Large intestine (tissue), 3 donors: ENCODE measurements at regions not wholly inside any gene's neighbourhood (a gene's known extent, or its start where the extent isn't known, plus 50 kb on each side); places are given as distances from the start of the nearest gene placed in this dataset.

Experiments
- DNase-seq, 2 donors: peaks; one replicate each; pipeline versions ENCODE4 v3.0.0 to v3.0.0-alpha.2; 2013
- H3K27ac ChIP-seq: one replicate; pipeline ENCODE4 v1.5.1; 2013; ENCODE audit warnings: low read length
- H3K27me3 ChIP-seq: 2 replicates; pipeline ENCODE4 v1.6.1; 2013; ENCODE audit warnings: low read length; ENCODE audit not compliant: control insufficient read depth, insufficient read depth
- H3K36me3 ChIP-seq: 2 replicates; pipeline ENCODE4 v1.6.1; 2013; ENCODE audit warnings: low read length; ENCODE audit not compliant: control insufficient read depth, insufficient read depth
- H3K4me1 ChIP-seq: one replicate; pipeline ENCODE4 v1.6.1; 2013; ENCODE audit warnings: low read length; ENCODE audit not compliant: control insufficient read depth, insufficient read depth
- H3K4me3 ChIP-seq: one replicate; pipeline ENCODE4 v1.5.1; 2013; ENCODE audit warnings: low read length
- H3K9me3 ChIP-seq: one replicate; pipeline ENCODE4 v1.6.1; 2013; ENCODE audit warnings: mild to moderate bottlenecking, low read depth, low read length, moderate library complexity; ENCODE audit not compliant: control insufficient read depth
- WGBS: methylation state at CpG from one replicate; pipeline ENCODE4 v1.1.5; 2013; ENCODE audit warnings: low lambda C conversion rate; ENCODE audit not compliant: insufficient coverage; 5-methylcytosine and 5-hydroxymethylcytosine counted together

GRCh38 chr7:47045207-47046051 is 536.5 kb downstream of the TNS3 start:
- no peaks in the 10 kb centered on the region for H3K4me1 ChIP-seq
- no peaks in the 10 kb centered on the region for H3K27me3 ChIP-seq
- H3K9me3 ChIP-seq, result no peaks in the 10 kb centered on the region
- 40% methylated on average over 1 of the region's 11 CpGs for WGBS
- H3K36me3 ChIP-seq, result no peaks in the 10 kb centered on the region
- no peak for DNase-seq
- H3K4me3 ChIP-seq, result no peak overlapping the region
- H3K27ac ChIP-seq, result no peak overlapping the region

DNA sequence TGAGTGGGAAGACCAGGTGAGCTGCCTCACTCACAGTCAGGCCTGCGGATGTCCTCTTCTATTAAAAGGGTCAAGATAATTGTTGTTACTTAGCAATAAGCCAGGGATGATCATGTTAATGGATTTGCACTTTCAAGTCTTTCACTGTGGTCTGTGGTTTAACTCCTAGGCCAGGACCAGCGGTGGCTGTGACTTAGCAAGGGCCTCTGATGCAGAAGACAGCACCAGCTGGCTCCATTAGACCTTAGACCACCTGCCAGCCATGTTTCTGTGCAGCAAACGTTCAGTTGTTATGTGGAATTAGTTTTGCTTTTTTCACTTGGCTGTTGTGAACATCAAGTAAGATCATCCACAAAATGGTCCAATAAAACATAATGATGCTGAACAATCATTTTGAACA is 537.3 kb downstream of the TNS3 start:
- Histone ChIP-seq H3K27ac (no peak overlapping the region), H3K4me3 (no peak overlapping the region), H3K9me3 (no peaks in the 10 kb centered on the region), H3K4me1 (no peaks in the 10 kb centered on the region), H3K36me3 (no peaks in the 10 kb centered on the region), H3K27me3 (no peaks in the 10 kb centered on the region)
- no CpG with 5 or more reads among the region's 3 CpGs for WGBS
- DNase-seq, result no peak

- Histone ChIP-seq H3K4me3 (no peak overlapping the region), H3K4me1 (no peaks in the 10 kb centered on the region), H3K9me3 (no peaks in the 10 kb centered on the region), H3K27me3 (no peaks in the 10 kb centered on the region), H3K27ac (no peak overlapping the region), H3K36me3 (no peaks in the 10 kb centered on the region)
- DNase-seq, result no peak
- no CpG with 5 or more reads among the region's 2 CpGs for WGBS
Measured at GRCh38 chr7:47043304-47043703, 538.6 kb downstream of the TNS3 start.

DNA sequence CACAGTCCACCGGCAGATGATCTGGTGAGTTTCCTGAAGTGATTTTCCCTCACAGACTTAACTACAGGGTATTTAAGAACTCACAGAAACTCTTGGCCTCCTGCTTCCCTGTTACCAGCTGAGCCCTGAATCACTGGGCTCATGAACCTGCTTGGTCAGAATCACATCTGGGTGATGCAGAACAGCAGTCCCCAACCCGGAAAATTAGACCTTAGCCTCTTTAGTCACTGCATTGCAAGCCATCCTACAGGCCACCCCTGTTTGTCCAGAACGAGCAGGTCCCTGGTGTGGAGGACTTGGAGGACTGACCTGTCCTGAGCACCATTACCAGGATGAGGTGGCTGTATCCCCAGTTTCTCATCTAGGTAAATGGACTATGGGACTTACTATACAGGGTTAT is 539.2 kb downstream of the TNS3 start:
- DNase-seq, result no peak
- no peaks in the 10 kb centered on the region for H3K4me1 ChIP-seq
- no peak overlapping the region for H3K27ac ChIP-seq
- no peaks in the 10 kb centered on the region for H3K9me3 ChIP-seq
- no CpG with 5 or more reads among the region's 3 CpGs for WGBS
- H3K4me3 ChIP-seq, result no peak overlapping the region
- H3K36me3 ChIP-seq, result no peaks in the 10 kb centered on the region
- H3K27me3 ChIP-seq, result no peaks in the 10 kb centered on the region

GRCh38 chr7:47040795-47041347 is 541.0 kb downstream of the TNS3 start:
- Histone ChIP-seq H3K9me3 (no peaks in the 10 kb centered on the region), H3K27ac (no peak overlapping the region), H3K4me1 (no peaks in the 10 kb centered on the region), H3K27me3 (no peaks in the 10 kb centered on the region), H3K4me3 (no peak overlapping the region), H3K36me3 (no peaks in the 10 kb centered on the region)
- 100% methylated on average over 3 of the region's 10 CpGs for WGBS
- DNase-seq, result no peak

- no peaks in the 10 kb centered on the region for H3K27me3 ChIP-seq
- H3K4me1 ChIP-seq, result no peaks in the 10 kb centered on the region
- DNase-seq, result no peak
- H3K4me3 ChIP-seq, result no peak overlapping the region
- H3K9me3 ChIP-seq, result no peaks in the 10 kb centered on the region
- no CpG with 5 or more reads among the region's 1 CpG for WGBS
- H3K27ac ChIP-seq, result no peak overlapping the region
- no peaks in the 10 kb centered on the region for H3K36me3 ChIP-seq
Measured at GRCh38 chr7:47039904-47040303, 542.0 kb downstream of the TNS3 start.

- no peak for DNase-seq
- Histone ChIP-seq H3K9me3 (no peaks in the 10 kb centered on the region), H3K27ac (no peak overlapping the region), H3K27me3 (no peaks in the 10 kb centered on the region), H3K4me3 (no peak overlapping the region), H3K36me3 (no peaks in the 10 kb centered on the region), H3K4me1 (no peaks in the 10 kb centered on the region)
- WGBS, result 80% methylated on average over 1 of the region's 6 CpGs
Measured at GRCh38 chr7:47039089-47039648, 542.7 kb downstream of the TNS3 start.

DNA sequence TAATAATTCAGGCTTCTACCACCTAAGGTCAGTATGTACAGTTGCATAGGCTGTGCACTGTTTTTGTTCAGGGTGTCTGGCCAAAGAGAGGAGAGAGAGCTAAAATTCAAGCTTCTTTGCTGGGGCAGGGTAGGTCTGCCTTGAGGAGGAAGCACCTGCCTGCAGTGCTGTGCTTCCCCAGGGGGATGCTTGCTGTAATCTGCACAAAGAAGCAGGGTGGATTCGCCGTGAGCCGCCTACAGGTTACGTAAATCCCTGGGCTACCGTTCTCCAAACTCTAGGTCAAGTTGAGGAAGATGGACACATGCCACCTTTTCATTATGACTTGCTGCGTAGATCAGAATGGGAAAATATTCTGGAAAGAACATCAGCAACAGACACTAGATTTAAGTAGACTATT is 543.3 kb downstream of the TNS3 start:
- Histone ChIP-seq H3K9me3 (no peaks in the 10 kb centered on the region), H3K27me3 (no peaks in the 10 kb centered on the region), H3K4me3 (no peak overlapping the region), H3K27ac (no peak overlapping the region), H3K36me3 (no peaks in the 10 kb centered on the region), H3K4me1 (no peaks in the 10 kb centered on the region)
- DNase-seq, result no peak
- WGBS, result 100% methylated on average over 1 of the region's 6 CpGs

DNA sequence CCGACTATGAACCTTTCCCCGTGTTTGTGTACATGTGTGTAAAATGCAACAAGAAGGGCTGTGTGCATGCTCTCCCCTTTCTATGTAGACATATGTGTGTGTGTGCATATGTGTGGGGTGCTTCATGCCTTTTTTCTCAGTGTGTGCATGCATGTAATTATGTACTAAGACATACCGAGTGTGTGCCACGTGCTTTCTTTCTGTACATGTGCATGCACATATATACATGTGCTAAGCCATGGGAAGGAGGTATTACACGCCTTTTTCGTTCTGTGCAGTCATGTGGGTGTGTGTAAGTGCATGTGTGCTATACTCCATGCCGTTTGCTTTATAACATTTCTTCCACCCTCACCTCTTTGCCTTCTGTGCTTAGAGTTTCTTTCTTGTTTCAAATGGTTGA is 544.3 kb downstream of the TNS3 start:
- Histone ChIP-seq H3K27me3 (no peaks in the 10 kb centered on the region), H3K27ac (no peak overlapping the region), H3K4me3 (no peak overlapping the region), H3K36me3 (no peaks in the 10 kb centered on the region), H3K4me1 (no peaks in the 10 kb centered on the region), H3K9me3 (no peaks in the 10 kb centered on the region)
- WGBS, result 80% methylated on average over 1 of the region's 7 CpGs
- DNase-seq, result no peak

DNA sequence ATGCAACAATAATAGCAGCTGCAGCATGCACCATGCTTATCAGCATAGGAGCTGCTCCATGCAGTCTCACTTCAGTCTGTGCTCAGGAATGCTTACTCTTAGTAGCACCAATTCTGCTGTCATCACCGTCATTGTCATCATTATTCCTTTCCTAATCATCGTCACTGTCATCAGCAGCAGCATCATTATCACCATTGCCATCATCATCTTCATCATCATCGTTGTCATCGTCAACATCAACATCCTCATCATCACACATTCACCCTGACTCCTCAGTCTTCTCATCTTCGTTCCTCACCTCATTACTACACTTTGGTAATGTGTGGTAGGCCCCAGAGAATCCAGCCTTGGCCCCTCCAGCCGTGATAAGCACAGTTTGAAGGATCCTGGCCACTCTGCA is 545.0 kb downstream of the TNS3 start:
- H3K4me1 ChIP-seq, result no peaks in the 10 kb centered on the region
- H3K27me3 ChIP-seq, result no peaks in the 10 kb centered on the region
- no peak overlapping the region for H3K27ac ChIP-seq
- no peaks in the 10 kb centered on the region for H3K9me3 ChIP-seq
- DNase-seq, result no peak
- H3K36me3 ChIP-seq, result no peaks in the 10 kb centered on the region
- WGBS, result 100% methylated on average over 3 of the region's 6 CpGs
- no peak overlapping the region for H3K4me3 ChIP-seq
